ENCODE measurements at regions not wholly inside any gene's neighbourhood (a gene's known extent, or its start where the extent isn't known, plus 50 kb on each side); places are given as distances from the start of the nearest gene placed in this dataset.

DNA sequence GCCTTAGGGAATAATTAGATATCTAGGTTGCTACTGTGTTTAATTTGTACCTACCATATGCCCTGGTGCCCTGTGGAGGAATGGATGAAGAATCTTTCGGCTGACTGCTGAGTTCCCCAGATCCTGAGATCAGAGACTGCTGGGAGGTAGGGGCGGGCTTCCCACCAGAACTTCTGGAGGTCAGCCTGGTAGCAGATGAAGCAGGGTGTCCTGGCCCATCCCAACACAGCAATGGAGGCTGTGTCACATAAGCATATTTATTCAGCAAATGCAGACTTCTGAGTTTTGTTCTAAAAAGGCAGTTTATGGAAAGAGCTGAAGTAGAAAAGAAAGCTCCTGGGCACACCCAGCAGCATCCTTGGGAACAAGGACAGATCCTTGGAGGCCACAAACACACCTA, 74.0 kb downstream of the KRTAP19-8 start:
- no peak for DNase-seq
- Histone ChIP-seq H4K20me1 (ENCODE audit: insufficient read depth) (no peaks in the 10 kb centered on the region), H3K79me2 (ENCODE audit: insufficient read depth) (no peaks in the 10 kb centered on the region), H3K27ac (ENCODE audit: low read depth in 2 of 2, low read length in 1 of 2) (no peak overlapping the region), H3K27me3 (ENCODE audit: insufficient read depth) (no peaks in the 10 kb centered on the region; the same call in 1 of the 2 replicates), H2AFZ (ENCODE audit: low read depth) (no peak overlapping the region), H3K9ac (no peak overlapping the region), H3K4me3 (ENCODE audit: low read depth in 2 of 2, low read length in 1 of 2) (no peak overlapping the region), H3K4me1 (ENCODE audit: control insufficient read depth in 1 of 2, insufficient read depth in 2 of 2, low read depth in 1 of 2, low read length in 1 of 2) (no peaks in the 10 kb centered on the region), H3K4me2 (no peak overlapping the region), H3K9me3 (no peaks in the 10 kb centered on the region), H3K36me3 (replicated peaks in 1 of 2; ENCODE audit: control insufficient read depth in 1 of 2, insufficient read depth in 2 of 2, low read length in 1 of 2) (no peaks in the 10 kb centered on the region), H3F3A (replicated peaks; ENCODE audit: insufficient read depth) (no peaks in the 10 kb centered on the region), H3K9me2 (no peaks in the 10 kb centered on the region)
- WGBS (ENCODE audit: low lambda C conversion rate) = 0% methylated on average over 2 of the region's 2 CpGs
- no peak for TF ChIP-seq NFIC (IDR thresholded peaks at IDR 0.05; ENCODE audit: borderline replicate concordance)
- no peak for TF ChIP-seq FOXJ3 (CRISPR knock-in tag; IDR thresholded peaks at IDR 0.05)
- TF ChIP-seq GATA2 (CRISPR knock-in tag; IDR thresholded peaks at IDR 0.05) = no peak
- TF ChIP-seq PBX3 (IDR thresholded peaks at IDR 0.05) = no peak
- TF ChIP-seq MAX (IDR thresholded peaks at IDR 0.05; ENCODE audit: low read depth) = no peak
- TF ChIP-seq TAF1 (IDR thresholded peaks at IDR 0.05; ENCODE audit: borderline replicate concordance, low read depth, low read length) = no peak
- no peak for TF ChIP-seq MEF2A (IDR thresholded peaks at IDR 0.05; ENCODE audit: borderline replicate concordance, low read depth)
- TF ChIP-seq MXI1 (IDR thresholded peaks at IDR 0.05; ENCODE audit: low read depth, low read length) = no peak
- TF ChIP-seq RCOR1 (IDR thresholded peaks at IDR 0.05; ENCODE audit: low read length) = no peak
- no peak for TF ChIP-seq TCF12 (IDR thresholded peaks at IDR 0.05)
- TF ChIP-seq CHD2 (IDR thresholded peaks at IDR 0.05; ENCODE audit: low read length, partially characterized antibody) = no peak
- no peak for TF ChIP-seq RXRA (IDR thresholded peaks at IDR 0.05; ENCODE audit: borderline replicate concordance, low read depth)
- TF ChIP-seq RFX5 (IDR thresholded peaks at IDR 0.05; ENCODE audit: low read length) = no peak
- TF ChIP-seq, protein P1, sequence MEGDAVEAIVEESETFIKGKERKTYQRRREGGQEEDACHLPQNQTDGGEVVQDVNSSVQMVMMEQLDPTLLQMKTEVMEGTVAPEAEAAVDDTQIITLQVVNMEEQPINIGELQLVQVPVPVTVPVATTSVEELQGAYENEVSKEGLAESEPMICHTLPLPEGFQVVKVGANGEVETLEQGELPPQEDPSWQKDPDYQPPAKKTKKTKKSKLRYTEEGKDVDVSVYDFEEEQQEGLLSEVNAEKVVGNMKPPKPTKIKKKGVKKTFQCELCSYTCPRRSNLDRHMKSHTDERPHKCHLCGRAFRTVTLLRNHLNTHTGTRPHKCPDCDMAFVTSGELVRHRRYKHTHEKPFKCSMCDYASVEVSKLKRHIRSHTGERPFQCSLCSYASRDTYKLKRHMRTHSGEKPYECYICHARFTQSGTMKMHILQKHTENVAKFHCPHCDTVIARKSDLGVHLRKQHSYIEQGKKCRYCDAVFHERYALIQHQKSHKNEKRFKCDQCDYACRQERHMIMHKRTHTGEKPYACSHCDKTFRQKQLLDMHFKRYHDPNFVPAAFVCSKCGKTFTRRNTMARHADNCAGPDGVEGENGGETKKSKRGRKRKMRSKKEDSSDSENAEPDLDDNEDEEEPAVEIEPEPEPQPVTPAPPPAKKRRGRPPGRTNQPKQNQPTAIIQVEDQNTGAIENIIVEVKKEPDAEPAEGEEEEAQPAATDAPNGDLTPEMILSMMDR (IDR thresholded peaks at IDR 0.05) = no peak
- no peak for TF ChIP-seq GABPA (IDR thresholded peaks at IDR 0.05; ENCODE audit: low read depth)
- no peak for TF ChIP-seq EZH2phosphoT487 (IDR thresholded peaks at IDR 0.05; ENCODE audit: borderline replicate concordance, low read depth)
- no peak for TF ChIP-seq TEAD4 (IDR thresholded peaks at IDR 0.05; ENCODE audit: borderline replicate concordance, insufficient read depth)
- no peak for TF ChIP-seq IRF3 (IDR thresholded peaks at IDR 0.05; ENCODE audit: low read depth, low read length)
- TF ChIP-seq NRF1 (IDR thresholded peaks at IDR 0.05; ENCODE audit: low read depth, low read length) = no peak
- no peak for TF ChIP-seq SIN3A (IDR thresholded peaks at IDR 0.05; ENCODE audit: borderline replicate concordance, low read depth, low read length)
- ChIA-PET POLR2A (no interaction called here), CTCF (no interaction called here)
